Prostate gland (tissue), 2 donors: ENCODE measurements at regions not wholly inside any gene's neighbourhood (a gene's known extent, or its start where the extent isn't known, plus 50 kb on each side); places are given as distances from the start of the nearest gene placed in this dataset.

Source experiments
- DNase-seq: peaks from one replicate; pipeline ENCODE4 v3.0.0-alpha.2; 2019; ENCODE audit warnings: low spot score
- H3K27ac ChIP-seq, 2 donors: fragments of 200-600 bp; sonication (generic); 2 replicates each; pipeline ENCODE4 v1.5.1; 2017 to 2019
- H3K27me3 ChIP-seq: fragments of 200-600 bp; sonication (generic); replicated peaks from 2 replicates; pipeline ENCODE4 v1.5.1; 2019; ENCODE audit not compliant: insufficient read depth
- H3K36me3 ChIP-seq, 2 donors: fragments of 200-600 bp; sonication (generic); 1 replicate in 1 of 2; 2 replicates in 1 of 2; pipeline versions ENCODE4 v1.5.1 to v1.8.1; 2017 to 2019
- H3K4me1 ChIP-seq: fragments of 200-600 bp; sonication (generic); replicated peaks from 2 replicates; pipeline ENCODE4 v1.5.1; 2019
- H3K4me3 ChIP-seq, 2 donors: fragments of 200-600 bp; sonication (generic); 2 replicates each; pipeline ENCODE4 v1.5.1; 2017 to 2019
- H3K9me3 ChIP-seq: fragments of 200-600 bp; sonication (generic); 2 replicates; pipeline ENCODE4 v1.5.1; 2017
- POLR2A ChIP-seq: fragments of 450-650 bp; IDR thresholded peaks from one replicate; pipeline ENCODE4 v1.6.1; 2016; ENCODE audit warnings: antibody characterized with exemption, mild to moderate bottlenecking
- POLR2AphosphoS5 ChIP-seq: sonication (generic); formaldehyde crosslinking; IDR thresholded peaks from one replicate; pipeline ENCODE4 v1.6.1; 2017; ENCODE audit warnings: antibody characterized with exemption
- WGBS: methylation state at CpG from one replicate; pipeline ENCODE4 v1.1.5; 2018; 5-methylcytosine and 5-hydroxymethylcytosine counted together
- intact Hi-C: fragments of 100-400 bp; cut with DNase I; formaldehyde crosslinking; loops from one replicate; pipeline ENCODE4 v1.14.2; 2022
- TF ChIP-seq, protein P1 (sequence below), 4 experiments: fragments of 200-600 bp in 2 of 4; fragments of 450-650 bp in 2 of 4; sonication (generic) in 2 of 4; IDR thresholded peaks; 1 replicate in 3 of 4; 2 replicates in 1 of 4; pipeline ENCODE4 v1.5.1; 2016 to 2019; ENCODE audit warnings: antibody characterized with exemption in 4 of 4, mild to moderate bottlenecking in 2 of 4, moderate library complexity in 2 of 4

DNA sequence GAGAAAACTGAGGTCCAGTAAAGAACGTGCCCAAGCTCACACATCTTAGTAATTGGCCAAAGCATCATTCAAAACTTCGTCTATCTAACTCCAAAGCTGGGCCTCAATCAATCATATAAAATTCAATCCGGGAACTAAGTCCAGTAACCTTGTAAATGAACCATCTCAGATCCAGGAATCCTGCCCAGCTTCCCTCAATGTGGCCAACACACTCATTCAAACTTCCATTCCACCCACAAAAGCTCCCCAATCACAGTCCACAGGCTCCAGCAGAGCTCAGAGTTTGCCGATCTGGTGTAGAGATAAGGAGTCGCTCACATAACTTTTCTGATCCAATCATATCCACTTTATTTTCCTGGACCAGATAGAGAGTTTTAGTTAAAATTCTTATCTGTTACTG is 144.8 kb downstream of the SPATA18 start:
- no peaks in the 10 kb centered on the region for H3K9me3 ChIP-seq
- no peaks in the 10 kb centered on the region for H3K36me3 ChIP-seq
- H3K27me3 ChIP-seq, result no peaks in the 10 kb centered on the region
- H3K4me1 ChIP-seq, result no peaks in the 10 kb centered on the region
- TF ChIP-seq, protein P1, sequence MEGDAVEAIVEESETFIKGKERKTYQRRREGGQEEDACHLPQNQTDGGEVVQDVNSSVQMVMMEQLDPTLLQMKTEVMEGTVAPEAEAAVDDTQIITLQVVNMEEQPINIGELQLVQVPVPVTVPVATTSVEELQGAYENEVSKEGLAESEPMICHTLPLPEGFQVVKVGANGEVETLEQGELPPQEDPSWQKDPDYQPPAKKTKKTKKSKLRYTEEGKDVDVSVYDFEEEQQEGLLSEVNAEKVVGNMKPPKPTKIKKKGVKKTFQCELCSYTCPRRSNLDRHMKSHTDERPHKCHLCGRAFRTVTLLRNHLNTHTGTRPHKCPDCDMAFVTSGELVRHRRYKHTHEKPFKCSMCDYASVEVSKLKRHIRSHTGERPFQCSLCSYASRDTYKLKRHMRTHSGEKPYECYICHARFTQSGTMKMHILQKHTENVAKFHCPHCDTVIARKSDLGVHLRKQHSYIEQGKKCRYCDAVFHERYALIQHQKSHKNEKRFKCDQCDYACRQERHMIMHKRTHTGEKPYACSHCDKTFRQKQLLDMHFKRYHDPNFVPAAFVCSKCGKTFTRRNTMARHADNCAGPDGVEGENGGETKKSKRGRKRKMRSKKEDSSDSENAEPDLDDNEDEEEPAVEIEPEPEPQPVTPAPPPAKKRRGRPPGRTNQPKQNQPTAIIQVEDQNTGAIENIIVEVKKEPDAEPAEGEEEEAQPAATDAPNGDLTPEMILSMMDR (IDR thresholded peaks at IDR 0.05), result no peak
- TF ChIP-seq POLR2A, result no peak
- TF ChIP-seq POLR2AphosphoS5, result no peak
- DNase-seq, result no peak
- H3K27ac ChIP-seq, result no peak overlapping the region
- 49% methylated on average over 5 of the region's 5 CpGs for WGBS
- intact Hi-C loops, result loop anchor here (10.0 kb wide), 1 partner anchor 161 kb away; the partner anchor contains the start of gene SGCB
- no peak overlapping the region for H3K4me3 ChIP-seq

DNA sequence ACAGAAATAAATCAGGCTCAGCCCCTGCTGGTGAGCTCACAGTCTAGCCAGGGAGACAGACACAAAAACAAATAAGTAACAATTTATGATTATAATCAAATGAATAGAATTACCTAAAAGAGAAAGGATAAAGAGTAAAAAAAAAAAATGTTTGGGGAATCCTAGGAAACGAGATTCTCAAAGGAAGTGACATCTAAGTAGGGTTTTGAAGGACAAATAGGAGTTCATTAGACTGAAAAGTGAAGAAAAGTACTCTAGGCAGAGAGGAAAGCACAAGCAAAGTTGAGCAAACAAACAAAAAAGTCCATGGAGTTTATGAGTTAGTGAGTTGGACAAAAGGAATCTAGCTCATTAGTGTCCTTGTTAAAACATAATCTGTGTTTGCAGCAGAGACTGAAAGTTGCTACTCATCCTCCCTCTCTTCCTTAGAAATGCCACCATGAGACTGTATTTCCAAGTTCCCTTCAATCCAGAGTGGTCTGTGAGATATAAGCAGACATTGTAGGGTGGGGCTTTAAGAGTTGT is 145.6 kb downstream of the SPATA18 start:
- H3K9me3 ChIP-seq, result no peaks in the 10 kb centered on the region
- intact Hi-C loops, result loop anchor here (10.0 kb wide), 1 partner anchor 162 kb away; the partner anchor contains the start of gene SGCB
- H3K4me1 ChIP-seq, result no peaks in the 10 kb centered on the region
- H3K27ac ChIP-seq, result no peak overlapping the region
- no peak for DNase-seq
- 79% methylated on average over 1 of the region's 1 CpG for WGBS
- no peaks in the 10 kb centered on the region for H3K27me3 ChIP-seq
- TF ChIP-seq POLR2AphosphoS5 (no peak), POLR2A (no peak)
- TF ChIP-seq, protein P1 (IDR thresholded peaks at IDR 0.05), result no peak
- H3K4me3 ChIP-seq, result no peak overlapping the region
- H3K36me3 ChIP-seq, result no peaks in the 10 kb centered on the region

DNA sequence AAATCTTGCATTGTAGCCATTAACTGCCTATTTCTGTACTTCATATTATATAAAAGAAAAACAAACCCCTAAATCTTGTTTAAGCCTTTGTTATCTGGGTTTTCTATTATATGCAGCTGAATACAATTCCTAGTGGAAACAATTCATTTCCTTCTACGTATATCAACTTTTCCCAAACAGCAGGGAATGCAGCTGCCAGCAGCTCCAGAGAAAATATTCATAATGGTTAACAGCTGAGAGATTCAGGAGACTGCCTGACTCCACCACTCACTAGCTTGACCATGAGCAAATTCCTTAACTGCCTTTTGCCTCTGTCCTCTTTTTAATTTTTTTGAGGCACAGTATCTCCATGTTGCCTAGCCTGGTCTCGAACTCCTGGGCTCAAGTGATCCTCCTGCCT is 146.2 kb downstream of the SPATA18 start:
- intact Hi-C loops, result loop anchor here (10.0 kb wide), 1 partner anchor 163 kb away; the partner anchor contains the start of gene SGCB
- H3K27me3 ChIP-seq, result no peaks in the 10 kb centered on the region
- no peak for DNase-seq
- TF ChIP-seq POLR2A, result no peak
- no peak for TF ChIP-seq POLR2AphosphoS5
- TF ChIP-seq, protein P1 (IDR thresholded peaks at IDR 0.05), result no peak
- H3K4me3 ChIP-seq, result no peak overlapping the region
- no peaks in the 10 kb centered on the region for H3K4me1 ChIP-seq
- no peak overlapping the region for H3K27ac ChIP-seq
- no peaks in the 10 kb centered on the region for H3K9me3 ChIP-seq
- no peaks in the 10 kb centered on the region for H3K36me3 ChIP-seq
- WGBS, result 81% methylated on average over 2 of the region's 2 CpGs

DNA sequence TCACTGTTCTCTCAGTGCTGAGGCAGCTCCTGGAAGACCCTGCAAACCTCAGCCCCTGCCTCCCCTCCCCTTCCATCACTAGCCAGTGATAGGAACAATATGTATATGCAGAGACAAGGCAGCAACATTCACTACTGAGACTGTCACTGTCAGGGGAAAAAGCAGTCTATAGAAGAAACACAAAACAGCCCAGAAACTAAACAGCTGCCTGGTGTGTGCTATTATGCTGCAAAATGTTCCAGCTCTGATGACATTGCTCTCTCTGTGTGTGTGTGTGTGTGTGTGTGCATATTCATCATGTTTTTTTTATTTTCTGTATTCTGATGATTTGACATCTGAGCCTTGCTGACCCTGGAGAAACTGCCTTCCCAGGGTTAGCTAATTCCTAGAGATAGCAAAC is 147.2 kb downstream of the SPATA18 start:
- no peaks in the 10 kb centered on the region for H3K4me1 ChIP-seq
- intact Hi-C loops, result loop anchor here (10.0 kb wide), 1 partner anchor 163 kb away; the partner anchor contains the start of gene SGCB
- H3K27ac ChIP-seq, result no peak overlapping the region
- TF ChIP-seq POLR2AphosphoS5, result no peak
- no peaks in the 10 kb centered on the region for H3K27me3 ChIP-seq
- no peak overlapping the region for H3K4me3 ChIP-seq
- no peaks in the 10 kb centered on the region for H3K36me3 ChIP-seq
- H3K9me3 ChIP-seq, result no peaks in the 10 kb centered on the region
- DNase-seq, result no peak

DNA sequence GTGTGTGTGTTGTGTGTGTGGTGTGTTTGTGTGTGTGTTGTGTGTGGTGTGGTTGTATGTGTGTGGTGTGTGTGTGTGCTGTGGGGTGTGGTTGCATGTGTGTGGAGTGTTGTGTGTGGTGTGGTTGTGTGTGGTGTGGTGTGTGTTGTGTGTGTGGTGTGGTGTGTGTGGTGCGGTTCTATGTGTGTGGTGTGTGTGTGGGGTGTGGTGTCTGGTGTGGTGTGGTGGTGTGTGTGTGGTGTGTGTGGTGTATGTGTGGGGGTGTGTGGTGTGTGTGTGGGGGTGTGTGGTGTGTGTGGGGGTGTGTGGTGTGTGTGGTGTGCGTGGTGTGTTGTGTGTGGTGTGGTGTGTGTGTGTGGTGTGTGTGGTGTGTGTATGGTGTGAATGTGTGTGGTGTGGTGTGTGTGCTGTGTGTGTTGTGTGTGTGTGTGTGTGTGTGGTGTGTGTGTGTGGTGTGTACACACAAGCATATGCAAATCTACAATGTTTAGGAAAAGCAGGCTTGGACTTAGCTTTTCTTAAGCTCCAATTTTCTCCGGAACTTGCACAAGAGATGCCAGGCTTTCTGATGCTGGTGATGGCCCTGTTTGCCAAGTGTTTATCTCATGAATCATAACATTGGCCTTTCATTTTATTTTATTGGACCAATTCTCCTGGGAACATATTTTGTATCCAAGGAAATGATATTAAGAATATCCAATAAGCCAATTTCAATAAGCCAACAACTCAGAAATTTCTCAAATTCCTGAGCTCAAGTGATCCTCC is 148.7 kb downstream of the SPATA18 start:
- Histone ChIP-seq H3K27ac (no peak overlapping the region), H3K4me3 (no peak overlapping the region), H3K4me1 (no peaks in the 10 kb centered on the region), H3K36me3 (no peaks in the 10 kb centered on the region), H3K9me3 (no peaks in the 10 kb centered on the region), H3K27me3 (no peaks in the 10 kb centered on the region)
- 57% methylated on average over 3 of the region's 3 CpGs for WGBS
- intact Hi-C loops, result loop anchor here (10.0 kb wide), 1 partner anchor 165 kb away; the partner anchor contains the start of gene SGCB
- no peak for TF ChIP-seq POLR2A
- TF ChIP-seq POLR2AphosphoS5, result no peak
- TF ChIP-seq, protein P1 (IDR thresholded peaks at IDR 0.05), result no peak
- DNase-seq, result no peak
